OCI-LY3 (cell line): ENCODE measurements at regions not wholly inside any gene's neighbourhood (a gene's known extent, or its start where the extent isn't known, plus 50 kb on each side); places are given as distances from the start of the nearest gene placed in this dataset.

Experiments used
- H2AFZ ChIP-seq: fragments of 200-600, 300-600 bp; shearing (Covaris generic); 2 replicates; pipeline ENCODE4 v1.6.0; 2014; ENCODE audit warnings: antibody characterized with exemption, low read depth, low read length
- H3K27ac ChIP-seq: fragments of 200-600, 300-600 bp; sonication (generic); 2 replicates; pipeline ENCODE4 v1.5.1; 2014; ENCODE audit warnings: mild to moderate bottlenecking, low read length, moderate library complexity, mixed read lengths
- H3K27me3 ChIP-seq: fragments of 200-600, 300-600 bp; sonication (generic); 2 replicates; pipeline ENCODE4 v1.6.1; 2014; ENCODE audit warnings: low read depth, low read length, mixed read lengths
- H3K36me3 ChIP-seq: fragments of 200-600, 300-600 bp; sonication (generic); replicated peaks from 2 replicates; pipeline ENCODE3; 2014; ENCODE audit warnings: low read depth, low read length, mixed read lengths
- H3K4me1 ChIP-seq: fragments of 300-600, 200-600 bp; sonication (generic); 2 replicates; pipeline ENCODE4 v1.6.1; 2014; ENCODE audit warnings: low read length, mixed read lengths
- H3K4me2 ChIP-seq: fragments of 200-600, 300-600 bp; sonication (generic); 2 replicates; pipeline ENCODE4 v1.6.1; 2014; ENCODE audit warnings: low read length, mixed read lengths
- H3K4me3 ChIP-seq: fragments of 300-600, 200-600 bp; sonication (generic); 2 replicates; pipeline ENCODE4 v1.5.1; 2014; ENCODE audit warnings: antibody characterized with exemption, mild to moderate bottlenecking, low read length, moderate library complexity
- H3K79me2 ChIP-seq: fragments of 300-600, 200-600 bp; shearing (Covaris generic); 2 replicates; pipeline ENCODE4 v1.6.1; 2014; ENCODE audit warnings: mild to moderate bottlenecking, low read length, mixed read lengths
- H3K9ac ChIP-seq: fragments of 300-600, 200-600 bp; shearing (Covaris generic); 2 replicates; pipeline ENCODE4 v1.6.0; 2014; ENCODE audit warnings: mild to moderate bottlenecking, low read length, moderate library complexity
- H3K9me3 ChIP-seq: fragments of 200-600, 300-600 bp; shearing (Covaris generic); 2 replicates; pipeline ENCODE4 v1.6.1; 2014; ENCODE audit warnings: low read length, mixed read lengths; ENCODE audit not compliant: insufficient read depth
- H4K20me1 ChIP-seq: fragments of 200-600, 300-600 bp; sonication (generic); 2 replicates; pipeline ENCODE4 v1.6.1; 2016; ENCODE audit warnings: low read length, mixed read lengths; ENCODE audit not compliant: insufficient read depth
- EZH2phosphoT487 ChIP-seq: fragments of 200-600 bp; shearing (Covaris generic); IDR thresholded peaks from 2 replicates; pipeline ENCODE4 v1.6.1; 2018; ENCODE audit warnings: antibody characterized with exemption, mixed run types, low read depth
- TF ChIP-seq, protein P1 (sequence below): fragments of 200-600, 300-600 bp; sonication (generic); IDR thresholded peaks from 2 replicates; pipeline ENCODE4 v1.5.1; 2014; ENCODE audit warnings: antibody characterized with exemption, low read length, low read depth

DNA sequence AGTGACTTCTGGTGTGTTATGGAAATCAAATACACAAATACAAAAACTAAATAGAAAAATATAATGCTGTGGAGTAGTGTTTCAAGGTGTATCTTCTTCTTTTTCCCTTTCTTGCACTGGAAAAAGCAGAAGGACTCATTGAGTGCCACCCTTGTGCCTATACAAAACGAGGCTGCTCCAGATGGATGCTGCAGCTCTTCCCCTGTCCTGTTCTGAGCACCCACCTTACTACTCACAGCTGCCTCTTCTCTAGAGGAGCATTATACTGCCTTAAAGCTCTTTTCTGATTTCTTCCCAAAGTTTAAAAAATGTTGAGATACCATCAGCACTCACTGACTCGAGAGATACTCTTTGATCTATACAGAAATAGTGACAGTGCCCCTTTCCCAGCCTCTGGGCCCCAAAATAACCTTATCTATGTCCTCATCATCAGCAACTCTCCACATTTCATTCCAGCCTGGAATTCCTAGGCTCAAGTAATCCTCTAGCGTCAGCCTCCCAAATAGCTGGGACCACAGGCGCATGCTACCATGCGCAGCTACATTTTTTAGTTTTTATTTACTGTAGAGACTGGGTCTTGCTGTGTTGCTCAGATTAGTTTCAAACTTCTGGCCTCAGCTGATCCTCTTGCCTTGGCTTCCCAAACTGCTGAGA is 1356.1 kb upstream of the NRXN1 start:
- no peaks in the 10 kb centered on the region for H3K4me1 ChIP-seq
- no peaks in the 10 kb centered on the region for H3K79me2 ChIP-seq

DNA sequence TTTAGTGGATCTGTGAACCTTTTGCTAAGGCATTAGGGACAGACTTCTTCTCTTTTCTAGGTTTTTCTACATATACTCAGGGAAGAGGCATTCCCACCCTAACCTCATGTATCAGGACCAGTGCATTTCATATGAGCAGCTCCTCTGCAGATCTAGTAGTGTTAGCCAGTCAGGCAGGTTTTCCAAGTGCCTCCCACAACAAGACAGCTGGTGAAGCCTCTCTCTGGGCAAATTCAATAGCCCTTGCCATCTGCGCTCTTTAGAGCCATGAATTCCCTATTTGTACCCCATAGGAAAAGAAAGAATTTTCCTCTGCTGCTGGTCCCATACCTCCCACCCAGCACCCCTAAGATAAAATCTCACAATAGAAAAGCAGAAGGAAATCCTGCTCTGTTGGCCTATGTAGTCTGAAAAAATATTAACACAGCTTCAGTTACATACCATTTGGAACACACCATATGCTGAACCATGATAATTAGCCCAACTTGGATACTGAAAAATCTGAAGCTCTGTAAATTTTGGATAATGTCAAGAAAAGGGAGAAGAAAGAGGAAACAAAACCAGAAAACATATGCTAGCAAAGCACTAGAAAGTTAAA is 1354.6 kb upstream of the NRXN1 start:
- TF ChIP-seq EZH2phosphoT487, result no peak
- H3K9ac ChIP-seq, result no peak overlapping the region
- H3K9me3 ChIP-seq, result no peaks in the 10 kb centered on the region
- H3K4me3 ChIP-seq, result no peak overlapping the region
- H3K4me2 ChIP-seq, result no peak overlapping the region
- H3K27me3 ChIP-seq, result no peaks in the 10 kb centered on the region
- H3K36me3 ChIP-seq, result no peaks in the 10 kb centered on the region
- H3K27ac ChIP-seq, result no peak overlapping the region
- H4K20me1 ChIP-seq, result no peaks in the 10 kb centered on the region
- no peaks in the 10 kb centered on the region for H3K4me1 ChIP-seq
- H3K79me2 ChIP-seq, result no peaks in the 10 kb centered on the region
- no peak overlapping the region for H2AFZ ChIP-seq

More for the DNA sequence above, 1356.1 kb upstream of the NRXN1 start:
- Histone ChIP-seq H3K4me3 (no peak overlapping the region), H3K27ac (no peak overlapping the region), H3K36me3 (no peaks in the 10 kb centered on the region), H2AFZ (no peak overlapping the region), H4K20me1 (no peaks in the 10 kb centered on the region), H3K27me3 (no peaks in the 10 kb centered on the region), H3K9ac (no peak overlapping the region), H3K9me3 (no peaks in the 10 kb centered on the region), H3K4me2 (no peak overlapping the region)
- TF ChIP-seq, protein P1, sequence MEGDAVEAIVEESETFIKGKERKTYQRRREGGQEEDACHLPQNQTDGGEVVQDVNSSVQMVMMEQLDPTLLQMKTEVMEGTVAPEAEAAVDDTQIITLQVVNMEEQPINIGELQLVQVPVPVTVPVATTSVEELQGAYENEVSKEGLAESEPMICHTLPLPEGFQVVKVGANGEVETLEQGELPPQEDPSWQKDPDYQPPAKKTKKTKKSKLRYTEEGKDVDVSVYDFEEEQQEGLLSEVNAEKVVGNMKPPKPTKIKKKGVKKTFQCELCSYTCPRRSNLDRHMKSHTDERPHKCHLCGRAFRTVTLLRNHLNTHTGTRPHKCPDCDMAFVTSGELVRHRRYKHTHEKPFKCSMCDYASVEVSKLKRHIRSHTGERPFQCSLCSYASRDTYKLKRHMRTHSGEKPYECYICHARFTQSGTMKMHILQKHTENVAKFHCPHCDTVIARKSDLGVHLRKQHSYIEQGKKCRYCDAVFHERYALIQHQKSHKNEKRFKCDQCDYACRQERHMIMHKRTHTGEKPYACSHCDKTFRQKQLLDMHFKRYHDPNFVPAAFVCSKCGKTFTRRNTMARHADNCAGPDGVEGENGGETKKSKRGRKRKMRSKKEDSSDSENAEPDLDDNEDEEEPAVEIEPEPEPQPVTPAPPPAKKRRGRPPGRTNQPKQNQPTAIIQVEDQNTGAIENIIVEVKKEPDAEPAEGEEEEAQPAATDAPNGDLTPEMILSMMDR, result no peak
- no peak for TF ChIP-seq EZH2phosphoT487

DNA sequence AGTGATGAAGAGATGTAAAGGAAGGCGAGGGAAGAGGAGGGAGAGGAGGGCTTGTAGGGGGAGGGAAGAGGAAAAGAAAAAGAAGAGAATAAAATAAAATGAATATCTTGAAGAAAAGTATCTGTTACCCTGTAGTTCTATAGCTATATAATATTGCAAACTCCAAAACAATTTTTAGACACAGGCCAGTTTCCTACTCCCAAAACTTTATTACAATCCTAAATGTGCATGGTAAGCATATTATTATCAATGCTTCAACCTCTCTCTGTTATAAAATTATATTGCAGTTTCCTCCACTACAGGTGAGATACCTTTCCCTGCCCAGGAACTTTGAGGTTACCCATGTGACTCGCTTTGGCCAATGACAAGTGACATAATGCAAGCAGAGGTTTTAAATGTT is 1351.6 kb upstream of the NRXN1 start:
- no peak overlapping the region for H3K27ac ChIP-seq
- H3K9me3 ChIP-seq, result no peaks in the 10 kb centered on the region
- no peak overlapping the region for H3K9ac ChIP-seq
- no peaks in the 10 kb centered on the region for H4K20me1 ChIP-seq
- H3K4me3 ChIP-seq, result no peak overlapping the region
- H3K36me3 ChIP-seq, result no peaks in the 10 kb centered on the region
- no peak overlapping the region for H2AFZ ChIP-seq
- no peaks in the 10 kb centered on the region for H3K4me1 ChIP-seq
- TF ChIP-seq EZH2phosphoT487, result no peak
- TF ChIP-seq, protein P1, result no peak
- H3K4me2 ChIP-seq, result no peak overlapping the region
- H3K27me3 ChIP-seq, result no peaks in the 10 kb centered on the region
- H3K79me2 ChIP-seq, result no peaks in the 10 kb centered on the region

DNA sequence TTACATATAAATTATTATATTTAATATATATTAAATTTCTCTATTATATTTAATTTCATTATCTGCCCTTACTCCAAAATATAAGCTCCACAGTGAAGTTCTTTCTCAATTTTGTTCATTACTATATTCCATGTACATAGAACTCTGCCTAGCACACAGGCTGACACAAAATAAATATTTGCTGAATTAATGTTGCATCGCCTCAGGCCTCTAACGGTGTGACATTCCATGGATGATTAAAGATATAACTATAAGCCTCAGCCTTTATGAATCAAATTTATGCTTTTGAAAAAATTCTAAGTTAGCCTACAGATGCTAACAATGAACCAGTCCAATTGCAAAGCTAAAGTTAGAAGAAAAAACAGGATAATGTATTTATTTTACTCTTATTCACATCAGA is 1337.2 kb upstream of the NRXN1 start:
- no peaks in the 10 kb centered on the region for H3K27me3 ChIP-seq
- TF ChIP-seq, protein P1, result no peak
- TF ChIP-seq EZH2phosphoT487, result no peak
- H2AFZ ChIP-seq, result no peak overlapping the region
- no peaks in the 10 kb centered on the region for H3K36me3 ChIP-seq
- no peaks in the 10 kb centered on the region for H3K4me1 ChIP-seq
- no peaks in the 10 kb centered on the region for H3K9me3 ChIP-seq
- no peak overlapping the region for H3K4me2 ChIP-seq
- H3K9ac ChIP-seq, result no peak overlapping the region
- no peak overlapping the region for H3K4me3 ChIP-seq
- no peak overlapping the region for H3K27ac ChIP-seq
- no peaks in the 10 kb centered on the region for H4K20me1 ChIP-seq
- no peaks in the 10 kb centered on the region for H3K79me2 ChIP-seq
